Mucosa of descending colon (tissue), 3 donors: ENCODE measurements at regions not wholly inside any gene's neighbourhood (a gene's known extent, or its start where the extent isn't known, plus 50 kb on each side); places are given as distances from the start of the nearest gene placed in this dataset.

Experiments used
- ATAC-seq: fragments of 200-7000 bp; cut with Tn5 transposase; one replicate; pipeline ENCODE4 v1.9.1; 2020; ENCODE audit warnings: mild to moderate bottlenecking, moderate library complexity
- DNase-seq, 3 donors: peaks; one replicate each; pipeline ENCODE4 v3.0.0-alpha.2; 2020
- H3K36me3 ChIP-seq: fragments of 200-600 bp; one replicate; pipeline ENCODE4 v1.8.0; 2021; ENCODE audit warnings: low read depth, mild to moderate bottlenecking
- H3K4me1 ChIP-seq: fragments of 200-600 bp; one replicate; pipeline ENCODE4 v1.8.0; 2021; ENCODE audit warnings: low read depth, mild to moderate bottlenecking
- H3K4me3 ChIP-seq: fragments of 200-600 bp; one replicate; pipeline ENCODE4 v1.8.0; 2021; ENCODE audit warnings: mild to moderate bottlenecking
- H3K9me3 ChIP-seq: fragments of 200-600 bp; one replicate; pipeline ENCODE4 v1.8.0; 2021; ENCODE audit warnings: mild to moderate bottlenecking
- intact Hi-C, 2 donors: fragments of 100-400 bp; cut with DNase I in 1 of 2; cut with micrococcal nuclease in 1 of 2; formaldehyde crosslinking; loops; one replicate each; pipeline versions ENCODE4 v1.11.0 to v1.11.1; 2022; cut with DNase I, micrococcal nuclease
- TF ChIP-seq, protein P1 (sequence below): fragments of 200-600 bp; IDR thresholded peaks from one replicate; pipeline ENCODE4 v1.8.0; 2022; ENCODE audit warnings: antibody characterized with exemption, mild to moderate bottlenecking
- donor health status: DM: no; HTN: no; CAD: no; lungs with moderate emphysema.
- donor health status: DM: no; HTN: no; CAD: no.
- donor health status: DM: no; HTN: yes; CAD: no.

DNA sequence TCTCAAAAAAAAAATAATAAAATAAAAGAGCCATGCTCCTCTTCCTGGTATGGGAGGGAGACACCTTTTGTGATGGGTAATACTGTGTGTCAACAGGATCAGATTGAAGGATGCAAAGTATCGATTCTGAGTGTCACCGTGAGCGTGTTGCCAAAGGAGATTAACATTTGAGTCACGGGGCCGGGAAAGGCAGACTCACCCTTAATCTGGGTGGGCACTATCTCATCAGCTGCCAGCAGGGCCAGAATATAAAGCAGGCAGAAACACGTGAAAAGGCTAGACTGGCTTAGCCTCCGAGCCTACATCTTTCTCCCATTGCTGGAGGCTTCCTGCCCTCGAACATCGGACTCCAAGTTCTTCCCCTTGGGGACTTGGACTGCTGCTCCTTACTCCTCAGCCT, 95.4 kb downstream of the SHOX start:
- no peak overlapping the region for H3K4me3 ChIP-seq
- H3K4me1 ChIP-seq: no peaks in the 10 kb centered on the region
- no peak for ATAC-seq
- TF ChIP-seq, protein P1, sequence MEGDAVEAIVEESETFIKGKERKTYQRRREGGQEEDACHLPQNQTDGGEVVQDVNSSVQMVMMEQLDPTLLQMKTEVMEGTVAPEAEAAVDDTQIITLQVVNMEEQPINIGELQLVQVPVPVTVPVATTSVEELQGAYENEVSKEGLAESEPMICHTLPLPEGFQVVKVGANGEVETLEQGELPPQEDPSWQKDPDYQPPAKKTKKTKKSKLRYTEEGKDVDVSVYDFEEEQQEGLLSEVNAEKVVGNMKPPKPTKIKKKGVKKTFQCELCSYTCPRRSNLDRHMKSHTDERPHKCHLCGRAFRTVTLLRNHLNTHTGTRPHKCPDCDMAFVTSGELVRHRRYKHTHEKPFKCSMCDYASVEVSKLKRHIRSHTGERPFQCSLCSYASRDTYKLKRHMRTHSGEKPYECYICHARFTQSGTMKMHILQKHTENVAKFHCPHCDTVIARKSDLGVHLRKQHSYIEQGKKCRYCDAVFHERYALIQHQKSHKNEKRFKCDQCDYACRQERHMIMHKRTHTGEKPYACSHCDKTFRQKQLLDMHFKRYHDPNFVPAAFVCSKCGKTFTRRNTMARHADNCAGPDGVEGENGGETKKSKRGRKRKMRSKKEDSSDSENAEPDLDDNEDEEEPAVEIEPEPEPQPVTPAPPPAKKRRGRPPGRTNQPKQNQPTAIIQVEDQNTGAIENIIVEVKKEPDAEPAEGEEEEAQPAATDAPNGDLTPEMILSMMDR: no peak
- no peaks in the 10 kb centered on the region for H3K36me3 ChIP-seq
- intact Hi-C loops: no loop called here
- peaks cover 12% of the 10 kb centered on the region for H3K9me3 ChIP-seq
- no peak for DNase-seq

DNA sequence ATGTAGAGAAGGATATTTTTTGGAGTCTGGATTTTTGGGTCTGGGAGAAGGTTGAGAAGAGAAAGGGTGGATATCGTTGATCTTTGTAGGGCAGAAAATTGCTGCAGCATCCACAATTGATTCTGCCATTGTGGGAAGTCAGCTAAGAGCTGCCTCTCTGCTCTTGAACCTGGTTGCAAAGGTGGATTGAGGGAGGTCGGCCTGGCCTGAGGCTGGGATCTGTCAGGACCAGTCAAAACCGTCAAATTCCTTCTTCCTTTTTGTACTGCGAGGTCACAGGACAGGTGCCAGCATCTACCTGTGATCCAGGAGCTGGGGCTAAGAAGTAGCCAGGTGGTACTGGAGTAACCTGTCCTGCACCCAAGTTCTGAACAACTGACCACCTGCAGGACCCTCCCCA, 93.7 kb downstream of the SHOX start:
- DNase-seq: no peak
- Histone ChIP-seq H3K9me3 (peaks cover 12% of the 10 kb centered on the region), H3K36me3 (no peaks in the 10 kb centered on the region)

DNA sequence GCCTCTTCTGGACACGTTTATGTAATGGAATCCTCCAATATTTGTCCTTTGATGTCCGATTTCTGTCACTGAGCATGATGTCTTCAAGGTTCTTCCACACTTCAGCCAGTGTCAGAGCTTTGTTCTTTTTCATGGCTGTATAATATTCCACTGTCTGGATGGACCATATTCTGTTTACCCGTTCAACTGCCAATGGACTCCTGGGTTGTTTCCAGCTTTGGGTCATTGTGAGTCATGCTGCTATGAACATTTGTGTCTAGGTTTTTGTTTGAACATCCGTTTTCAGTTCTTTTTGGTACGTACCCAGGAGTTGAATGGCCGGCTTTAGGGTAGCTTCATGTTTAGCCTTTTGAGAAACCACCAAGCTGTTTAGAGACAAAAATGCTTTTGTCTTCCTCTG, 93.2 kb downstream of the SHOX start:
- intact Hi-C loops: no loop called here
- DNase-seq (no peak), ATAC-seq (no peak)
- H3K4me3 ChIP-seq: no peak overlapping the region
- H3K36me3 ChIP-seq: no peaks in the 10 kb centered on the region
- no peaks in the 10 kb centered on the region for H3K4me1 ChIP-seq
- peaks cover 12% of the 10 kb centered on the region for H3K9me3 ChIP-seq
- TF ChIP-seq, protein P1: no peak

More for the DNA sequence above, 93.7 kb downstream of the SHOX start:
- no peaks in the 10 kb centered on the region for H3K4me1 ChIP-seq
- H3K4me3 ChIP-seq: no peak overlapping the region
- no peak for ATAC-seq
- TF ChIP-seq, protein P1: no peak
- intact Hi-C loops: no loop called here

DNA sequence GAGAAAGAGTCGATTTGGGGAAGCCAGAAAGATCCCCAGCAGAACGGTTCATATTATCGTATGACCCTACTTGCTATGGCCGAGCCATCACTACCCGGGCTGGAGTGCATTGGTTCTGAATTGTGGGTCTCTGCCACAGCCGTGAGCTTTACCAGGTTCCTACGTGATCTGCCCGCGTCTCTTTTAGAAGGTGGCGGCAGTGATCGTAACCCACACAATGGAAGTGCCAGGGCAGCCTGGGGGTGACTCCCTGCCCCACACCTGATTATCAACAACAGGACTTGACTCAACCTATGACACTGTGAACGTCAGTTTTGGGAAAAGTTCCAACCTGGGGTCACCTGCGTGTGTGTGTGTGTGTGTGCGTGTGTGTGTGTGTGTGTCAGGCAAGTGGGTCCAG, 90.8 kb downstream of the SHOX start:
- peaks cover 16% of the 10 kb centered on the region for H3K9me3 ChIP-seq
- ATAC-seq: no peak
- H3K4me1 ChIP-seq: no peaks in the 10 kb centered on the region
- H3K4me3 ChIP-seq: no peak overlapping the region
- no peak for DNase-seq
- H3K36me3 ChIP-seq: no peaks in the 10 kb centered on the region
- TF ChIP-seq, protein P1: no peak
- intact Hi-C loops: no loop called here

DNA sequence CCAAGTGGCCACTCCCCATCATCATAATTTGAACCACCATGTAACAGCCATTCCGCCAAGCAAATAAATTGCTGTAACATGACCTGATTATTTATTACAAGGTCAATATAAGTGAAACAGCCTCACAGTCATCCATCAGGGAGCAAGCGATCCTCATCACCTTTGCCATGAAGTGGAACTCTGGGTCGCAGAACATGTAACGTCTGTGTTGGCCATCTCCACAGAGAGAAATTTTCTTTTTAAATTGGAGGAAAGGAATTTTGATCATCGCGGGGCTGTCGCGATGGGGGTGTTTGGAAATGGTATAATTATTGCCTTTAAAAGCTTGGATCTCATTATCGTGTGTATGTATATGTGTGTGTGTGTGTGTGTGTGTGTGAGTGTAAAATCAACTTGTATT, 90.2 kb downstream of the SHOX start:
- no peak overlapping the region for H3K4me3 ChIP-seq
- TF ChIP-seq, protein P1: no peak
- no peaks in the 10 kb centered on the region for H3K4me1 ChIP-seq
- peaks cover 16% of the 10 kb centered on the region for H3K9me3 ChIP-seq
- no peak for ATAC-seq
- H3K36me3 ChIP-seq: no peaks in the 10 kb centered on the region
- intact Hi-C loops: no loop called here
- DNase-seq: no peak

DNA sequence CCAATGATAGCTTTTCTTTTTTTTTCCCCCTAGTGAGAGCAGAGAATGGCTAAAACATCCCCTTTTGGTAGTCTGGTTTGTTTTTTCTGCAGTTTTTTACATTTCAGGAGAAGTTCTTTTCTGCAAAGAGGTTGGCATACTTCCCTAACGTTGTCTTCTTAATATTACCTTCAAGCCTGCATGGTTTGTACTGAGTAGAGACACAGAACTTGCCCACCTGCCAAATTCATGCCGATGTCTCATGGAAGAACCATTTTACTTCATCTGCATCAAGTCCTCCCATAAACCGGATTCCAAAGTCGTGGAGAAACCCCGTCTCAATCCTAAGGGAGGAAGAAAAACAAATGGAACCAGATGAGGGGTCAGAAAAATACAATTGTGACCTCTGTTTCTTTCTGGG, 89.7 kb downstream of the SHOX start:
- DNase-seq (no peak), ATAC-seq (no peak)
- Histone ChIP-seq H3K9me3 (peaks cover 19% of the 10 kb centered on the region), H3K4me3 (no peak overlapping the region), H3K36me3 (no peaks in the 10 kb centered on the region), H3K4me1 (no peaks in the 10 kb centered on the region)
- TF ChIP-seq, protein P1: no peak
- intact Hi-C loops: no loop called here
